ENCODE measurements at regions not wholly inside any gene's neighbourhood (a gene's known extent, or its start where the extent isn't known, plus 50 kb on each side); places are given as distances from the start of the nearest gene placed in this dataset.

- TF ChIP-seq CTCF (IDR thresholded peaks at IDR 0.05) (no peak), POLR2A (IDR thresholded peaks at IDR 0.05) (no peak)
These were observed 173.6 kb upstream of the PRKCQ start for GRCh38 chr10:6753644-6754043.

Data from vagina (tissue), 2 donors.